Pancreas (tissue), 10 donors: ENCODE measurements at regions not wholly inside any gene's neighbourhood (a gene's known extent, or its start where the extent isn't known, plus 50 kb on each side); places are given as distances from the start of the nearest gene placed in this dataset.
"Not testable (repeated sequence)": the region's sequence is repeated elsewhere in the genome, so short reads cannot be mapped to it uniquely, and the experiment has no call there.

Experiments
- ATAC-seq, 4 donors: fragments of 200-7000 bp; cut with Tn5 transposase; one replicate each; pipeline versions ENCODE4 v1.8.0 to v1.9.1; 2020; ENCODE audit warnings: mild to moderate bottlenecking in 4 of 4, moderate library complexity in 4 of 4
- DNase-seq, 6 donors: peaks; one replicate each; pipeline ENCODE4 v3.0.0-alpha.2; 2020
- FAIRE-seq: peaks from 2 replicates; lab custom pipeline; 2012; peaks lifted over from hg19 to GRCh38; lab: Jason Lieb, UNC
- H3K27ac ChIP-seq, 4 donors: fragments of 200-600 bp; sonication (generic); 1 replicate in 3 of 4; 2 replicates in 1 of 4; pipeline versions ENCODE4 v1.5.0 to v1.8.0; 2020
- H3K27me3 ChIP-seq, 4 donors: fragments of 200-600 bp; one replicate each; pipeline ENCODE4 v1.8.0; 2021
- H3K36me3 ChIP-seq, 3 donors: fragments of 200-600 bp; sonication (generic) in 1 of 3; one replicate each; pipeline versions ENCODE4 v1.5.0 to v1.8.0; 2020 to 2021
- H3K4me1 ChIP-seq, 3 donors: fragments of 200-600 bp; one replicate each; pipeline ENCODE4 v1.8.0; 2021
- H3K4me3 ChIP-seq, 4 donors: fragments of 200-600 bp; sonication (generic) in 2 of 4; one replicate each; pipeline versions ENCODE4 v1.5.0 to v1.8.0; 2020 to 2021
- H3K9me3 ChIP-seq, 4 donors: fragments of 200-600 bp; one replicate each; pipeline ENCODE4 v1.8.0; 2021
- CTCF ChIP-seq, 4 donors: fragments of 200-600 bp; sonication (generic) in 3 of 4; IDR thresholded peaks; one replicate each; pipeline versions ENCODE4 v1.5.0 to v1.8.0; 2021; ENCODE audit warnings: antibody characterized with exemption in 4 of 4
- WGBS, 2 donors: extraction: QIAGEN DNeasy Blood & Tissue Kit; methylation state at CpG; one replicate each; pipeline ENCODE4 v1.1.7; 2013; 5-methylcytosine and 5-hydroxymethylcytosine counted together
- intact Hi-C, 3 donors: fragments of 100-400 bp; cut with DNase I; formaldehyde crosslinking; loops; one replicate each; pipeline versions ENCODE4 v1.11.1 to v1.14.2; 2022
- donor health status: healthy with polysubstance abuse.
- donor health status: DM: no; HTN: no; CAD: no; lungs with moderate emphysema.
- donor health status: DM: no; HTN: no; CAD: no.
- donor health status: control.
- donor health status: control.
- donor health status: Bipolar disorder and iron deficiency.
- donor health status: DM: yes; HTN: yes; CAD: no.
- donor health status: DM: no; HTN: no; CAD: no.
- donor health status: DM: no; HTN: no; CAD: no.
- donor health status: DM: yes; HTN: yes; CAD: no.

GRCh38 chr1:109857702-109858101 lies 52.9 kb upstream of the CSF1 start:
- 77 to 83% methylated on average over 3 of the region's 3 CpGs for WGBS, 2 donors
- ATAC-seq, H3K4me3 ChIP-seq, DNase-seq, H3K9me3 ChIP-seq, H3K27me3 ChIP-seq, H3K27ac ChIP-seq, H3K4me1 ChIP-seq, intact Hi-C loops, FAIRE-seq, H3K36me3 ChIP-seq: not testable (repeated sequence)

GRCh38 chr1:109855986-109856385 lies 54.7 kb upstream of the CSF1 start:
- 25 to 29% methylated on average over 6 of the region's 6 CpGs for WGBS, 2 donors
- ATAC-seq, H3K9me3 ChIP-seq, intact Hi-C loops, H3K4me1 ChIP-seq, DNase-seq, H3K36me3 ChIP-seq, H3K27ac ChIP-seq, H3K4me3 ChIP-seq, FAIRE-seq, H3K27me3 ChIP-seq: not testable (repeated sequence)

- H3K4me1 ChIP-seq, H3K27ac ChIP-seq, DNase-seq, H3K4me3 ChIP-seq, intact Hi-C loops, FAIRE-seq, H3K9me3 ChIP-seq, H3K36me3 ChIP-seq, H3K27me3 ChIP-seq, ATAC-seq: not testable (repeated sequence)
- WGBS, 2 donors: 83 to 87% methylated on average over 2 of the region's 2 CpGs
Observed at GRCh38 chr1:109853972-109854371, 56.7 kb upstream of the CSF1 start.

GRCh38 chr1:109852221-109853015 lies 58.2 kb upstream of the CSF1 start:
- H3K4me3 ChIP-seq, H3K27me3 ChIP-seq, DNase-seq, H3K27ac ChIP-seq, H3K9me3 ChIP-seq, FAIRE-seq, H3K4me1 ChIP-seq, H3K36me3 ChIP-seq, intact Hi-C loops, ATAC-seq: not testable (repeated sequence)
- 80 to 90% methylated on average over 12 of the region's 12 CpGs for WGBS, 2 donors

GRCh38 chr1:109850827-109851226 lies 59.8 kb upstream of the CSF1 start:
- no peaks in the 10 kb centered on the region for H3K27me3 ChIP-seq
- no peaks in the 10 kb centered on the region for H3K9me3 ChIP-seq
- intact Hi-C loops: no loop called here
- DNase-seq (no peak), FAIRE-seq (no peak), ATAC-seq (no peak)
- no peak overlapping the region for H3K4me3 ChIP-seq
- H3K36me3 ChIP-seq: no peaks in the 10 kb centered on the region
- no peak overlapping the region for H3K27ac ChIP-seq
- WGBS, 2 donors: 81 to 88% methylated on average over 4 of the region's 4 CpGs
- H3K4me1 ChIP-seq: peaks cover 0 to 3% (median 0%) of the 10 kb centered on the region in 3 donors
- no peak for TF ChIP-seq CTCF (IDR thresholded peaks at IDR 0.05)

- H3K4me1 ChIP-seq: no peaks in the 10 kb centered on the region
- no peaks in the 10 kb centered on the region for H3K36me3 ChIP-seq
- no peak overlapping the region for H3K4me3 ChIP-seq
- DNase-seq (no peak), ATAC-seq (no peak), FAIRE-seq (no peak)
- no peak overlapping the region for H3K27ac ChIP-seq
- no peaks in the 10 kb centered on the region for H3K9me3 ChIP-seq
- 91 to 94% methylated on average over 4 of the region's 4 CpGs for WGBS, 2 donors
- no peak for TF ChIP-seq CTCF (IDR thresholded peaks at IDR 0.05)
- intact Hi-C loops: no loop called here
- H3K27me3 ChIP-seq: no peaks in the 10 kb centered on the region
Observed at GRCh38 chr1:109850194-109850593, 60.5 kb upstream of the CSF1 start.

- WGBS, 2 donors: 86 to 88% methylated on average over 6 of the region's 6 CpGs
- DNase-seq (no peak), ATAC-seq (no peak), FAIRE-seq (no peak)
- Histone ChIP-seq H3K27me3 (no peaks in the 10 kb centered on the region), H3K9me3 (no peaks in the 10 kb centered on the region), H3K4me1 (no peaks in the 10 kb centered on the region), H3K36me3 (no peaks in the 10 kb centered on the region), H3K27ac (no peak overlapping the region), H3K4me3 (no peak overlapping the region)
- intact Hi-C loops: no loop called here
- no peak for TF ChIP-seq CTCF (IDR thresholded peaks at IDR 0.05)
Observed at GRCh38 chr1:109849655-109850054, 61.0 kb upstream of the CSF1 start.
